ENCODE measurements at regions not wholly inside any gene's neighbourhood (a gene's known extent, or its start where the extent isn't known, plus 50 kb on each side); places are given as distances from the start of the nearest gene placed in this dataset.

DNA sequence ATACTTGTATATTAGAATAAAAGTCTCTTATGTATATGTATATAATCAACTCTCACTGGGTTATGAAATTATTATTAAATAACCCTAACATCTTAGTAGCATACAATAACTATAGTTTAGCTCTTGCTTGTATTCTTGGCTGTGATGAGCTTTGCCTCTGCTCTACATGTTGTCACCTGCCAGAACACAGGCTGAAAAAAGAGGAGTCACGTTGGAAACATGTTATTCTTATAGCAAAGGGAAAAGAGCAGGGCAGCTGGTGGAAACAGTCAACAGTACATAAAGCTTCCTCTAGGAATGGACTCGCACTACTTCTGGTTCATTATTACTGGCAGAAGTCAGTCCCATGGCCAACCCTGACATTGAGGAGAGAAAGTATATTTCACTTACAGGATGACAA, 362.0 kb upstream of the KYNU start:
- Histone ChIP-seq H3K18ac (ENCODE audit: insufficient read length, low read depth, low read length) (no peak overlapping the region), H3K27me3 (ENCODE audit: insufficient read depth, low read length) (no peaks in the 10 kb centered on the region), H3K79me1 (ENCODE audit: insufficient read depth, low read depth, low read length, poor library complexity, severe bottlenecking) (no peaks in the 10 kb centered on the region), H3K23ac (ENCODE audit: insufficient read length, low read depth, low read length) (no peak overlapping the region), H4K5ac (ENCODE audit: insufficient read length, low read depth, low read length) (no peak overlapping the region), H3K56ac (ENCODE audit: insufficient read length, low read depth, low read length) (no peak overlapping the region), H2BK20ac (ENCODE audit: low read depth, low read length, poor library complexity, severe bottlenecking) (no peak overlapping the region), H3K27ac (ENCODE audit: insufficient read length, low read depth, low read length) (no peak overlapping the region), H2BK15ac (ENCODE audit: low read depth, low read length) (no peak overlapping the region), H3K4me1 (ENCODE audit: insufficient read depth, low read length) (no peaks in the 10 kb centered on the region), H4K91ac (ENCODE audit: insufficient read length, low read depth, low read length) (no peak overlapping the region), H4K20me1 (ENCODE audit: control insufficient read depth, insufficient read depth, insufficient read length) (no peaks in the 10 kb centered on the region), H3K14ac (ENCODE audit: insufficient read depth, low read length) (no peak overlapping the region), H2BK12ac (ENCODE audit: insufficient read length, low read depth, low read length) (no peak overlapping the region), H3K4me2 (ENCODE audit: insufficient read depth, insufficient read length, low read length) (no peak overlapping the region), H2BK5ac (ENCODE audit: insufficient read length, low read length) (no peak overlapping the region), H2AK5ac (ENCODE audit: insufficient read length, low read length) (no peak overlapping the region), H4K8ac (replicated peaks; ENCODE audit: insufficient read length, low read depth, low read length) (no peak overlapping the region), H2AFZ (ENCODE audit: low read length) (no peak overlapping the region), H3T11ph (ENCODE audit: low read length) (no peak overlapping the region), H3K79me2 (ENCODE audit: insufficient read depth, low read length) (no peaks in the 10 kb centered on the region), H3K4ac (ENCODE audit: low read depth, low read length) (no peak overlapping the region), H3K23me2 (ENCODE audit: insufficient read length, low read depth, low read length, poor library complexity, severe bottlenecking) (no peaks in the 10 kb centered on the region), H3K9me3 (ENCODE audit: control insufficient read depth, low read depth, low read length) (no peaks in the 10 kb centered on the region), H3K9ac (ENCODE audit: extremely low read depth, insufficient read length, low read length) (no peak overlapping the region), H2BK120ac (ENCODE audit: low read depth, low read length, poor library complexity, severe bottlenecking) (no peak overlapping the region)
- H3K9me3 Mint-ChIP-seq = no peaks in the 10 kb centered on the region
- WGBS (ENCODE audit: extremely low coverage, insufficient read length, low lambda C conversion rate) = no CpG with 5 or more reads among the region's 2 CpGs
- no peak overlapping the region; a peak in 1 of 7 replicates for H3K27ac Mint-ChIP-seq
- no peaks in the 10 kb centered on the region for H3K36me3 Mint-ChIP-seq (ENCODE audit: insufficient read depth in 1 of 3, low read depth in 3 of 3)
- TF ChIP-seq, protein P1, sequence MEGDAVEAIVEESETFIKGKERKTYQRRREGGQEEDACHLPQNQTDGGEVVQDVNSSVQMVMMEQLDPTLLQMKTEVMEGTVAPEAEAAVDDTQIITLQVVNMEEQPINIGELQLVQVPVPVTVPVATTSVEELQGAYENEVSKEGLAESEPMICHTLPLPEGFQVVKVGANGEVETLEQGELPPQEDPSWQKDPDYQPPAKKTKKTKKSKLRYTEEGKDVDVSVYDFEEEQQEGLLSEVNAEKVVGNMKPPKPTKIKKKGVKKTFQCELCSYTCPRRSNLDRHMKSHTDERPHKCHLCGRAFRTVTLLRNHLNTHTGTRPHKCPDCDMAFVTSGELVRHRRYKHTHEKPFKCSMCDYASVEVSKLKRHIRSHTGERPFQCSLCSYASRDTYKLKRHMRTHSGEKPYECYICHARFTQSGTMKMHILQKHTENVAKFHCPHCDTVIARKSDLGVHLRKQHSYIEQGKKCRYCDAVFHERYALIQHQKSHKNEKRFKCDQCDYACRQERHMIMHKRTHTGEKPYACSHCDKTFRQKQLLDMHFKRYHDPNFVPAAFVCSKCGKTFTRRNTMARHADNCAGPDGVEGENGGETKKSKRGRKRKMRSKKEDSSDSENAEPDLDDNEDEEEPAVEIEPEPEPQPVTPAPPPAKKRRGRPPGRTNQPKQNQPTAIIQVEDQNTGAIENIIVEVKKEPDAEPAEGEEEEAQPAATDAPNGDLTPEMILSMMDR (conservative IDR thresholded peaks at IDR 0.05) = no peak
- no peak overlapping the region for H3K4me3 Mint-ChIP-seq
- no peaks in the 10 kb centered on the region for H3K27me3 Mint-ChIP-seq (ENCODE audit: low read depth)
- H3K4me1 Mint-ChIP-seq = peaks cover 7 to 9% of the 10 kb centered on the region in 2 experiments
- DNase-seq = no peak

Data from H9 (cell line).